Common myeloid progenitor, CD34-positive (primary cell): ENCODE measurements at regions not wholly inside any gene's neighbourhood (a gene's known extent, or its start where the extent isn't known, plus 50 kb on each side); places are given as distances from the start of the nearest gene placed in this dataset.

Experiments used
- CTCF ChIA-PET: fragments of 350-600 bp; sonication (Branson Sonifier 250); formaldehyde crosslinking; loops from one replicate; lab custom pipeline; 2021; ENCODE audit warnings: antibody characterized with exemption; lab: Charles Lee
- POLR2A ChIA-PET: fragments of 350-600 bp; sonication (Branson Sonifier 250); formaldehyde crosslinking; loops from one replicate; lab custom pipeline; 2021; ENCODE audit warnings: antibody characterized with exemption; lab: Charles Lee
- DNase-seq, 3 donors: peaks; one replicate each; pipeline versions ENCODE4 v3.0.0 to v3.0.0-alpha.2; 2013
- H3K27ac ChIP-seq, 2 experiments: 1 replicate in 1 of 2; 2 replicates in 1 of 2; pipeline ENCODE4 v1.7.0; 2013; ENCODE audit warnings: inconsistent platforms in 2 of 2, low read length in 2 of 2, mild to moderate bottlenecking in 2 of 2, low read depth in 1 of 2, moderate library complexity in 1 of 2; ENCODE audit not compliant: severe bottlenecking in 2 of 2, insufficient read depth in 1 of 2, poor library complexity in 1 of 2
- H3K27me3 ChIP-seq, 5 experiments: replicated peaks in 2 of 5; 1 replicate in 3 of 5; 2 replicates in 2 of 5; pipeline versions ENCODE4 v1.6.1 to v1.7.0; 2013; ENCODE audit warnings: low read length in 4 of 5, mild to moderate bottlenecking in 2 of 5, moderate library complexity in 2 of 5, inconsistent platforms in 1 of 5; ENCODE audit not compliant: insufficient read depth in 5 of 5, control insufficient read depth in 4 of 5
- H3K36me3 ChIP-seq, 4 experiments: 1 replicate in 2 of 4; 2 replicates in 2 of 4; pipeline versions ENCODE4 v1.6.1 to v1.7.0; 2013; ENCODE audit warnings: low read length in 3 of 4, control low read depth in 1 of 4, mild to moderate bottlenecking in 1 of 4; ENCODE audit not compliant: control insufficient read depth in 4 of 4, insufficient read depth in 4 of 4
- H3K4me1 ChIP-seq, 4 experiments: 1 replicate in 3 of 4; 2 replicates in 1 of 4; pipeline versions ENCODE4 v1.6.1 to v1.7.1; 2013; ENCODE audit warnings: low read length in 3 of 4, mild to moderate bottlenecking in 3 of 4, control low read depth in 1 of 4, inconsistent platforms in 1 of 4, moderate library complexity in 1 of 4; ENCODE audit not compliant: control insufficient read depth in 4 of 4, insufficient read depth in 4 of 4; ENCODE audit errors: control extremely low read depth in 1 of 4
- H3K4me3 ChIP-seq, 7 experiments: 1 replicate in 4 of 7; 2 replicates in 3 of 7; pipeline versions ENCODE4 v1.5.1 to v1.7.0; 2013; ENCODE audit warnings: mild to moderate bottlenecking in 7 of 7, low read length in 6 of 7, moderate library complexity in 6 of 7, inconsistent platforms in 2 of 7, low read depth in 2 of 7, control low read depth in 1 of 7; ENCODE audit not compliant: insufficient read depth in 4 of 7, control insufficient read depth in 1 of 7; ENCODE audit errors: extremely low read depth in 1 of 7
- H3K9me3 ChIP-seq, 5 experiments: 1 replicate in 4 of 5; 2 replicates in 1 of 5; pipeline versions ENCODE4 v1.6.1 to v1.7.1; 2013; ENCODE audit warnings: low read length in 4 of 5, mild to moderate bottlenecking in 2 of 5, inconsistent platforms in 1 of 5, low read depth in 1 of 5, moderate library complexity in 1 of 5; ENCODE audit not compliant: control insufficient read depth in 4 of 5, insufficient read depth in 2 of 5; ENCODE audit errors: control extremely low read depth in 1 of 5
- WGBS: methylation state at CpG from one replicate; pipeline ENCODE4 v1.1.5; 2013; ENCODE audit not compliant: insufficient coverage; 5-methylcytosine and 5-hydroxymethylcytosine counted together

GRCh38 chr1:115911294-115911693 lies 65.0 kb upstream of the SLC22A15 start:
- Histone ChIP-seq H3K4me3 (no peak overlapping the region), H3K27me3 (no peaks in the 10 kb centered on the region), H3K4me1 (peaks cover 0 to 11% (median 4%) of the 10 kb centered on the region in 4 experiments), H3K27ac (no peak overlapping the region), H3K36me3 (no peaks in the 10 kb centered on the region), H3K9me3 (no peaks in the 10 kb centered on the region)
- CTCF ChIA-PET, result interaction anchor here (0.6 to 1.0 kb wide), 2 partner anchors 8 to 23 kb away, joined by 3 read pairs; no protein-coding TSS in a partner anchor
- DNase-seq, result peak in 2 of 3 donors; percentile 56 to 67
- POLR2A ChIA-PET, result no interaction called here
- WGBS, result 0% methylated on average over 2 of the region's 2 CpGs

GRCh38 chr1:115912116-115912515 lies 64.2 kb upstream of the SLC22A15 start:
- Histone ChIP-seq H3K4me3 (no peak overlapping the region), H3K4me1 (peaks cover 0 to 11% (median 4%) of the 10 kb centered on the region in 4 experiments), H3K36me3 (no peaks in the 10 kb centered on the region), H3K27me3 (no peaks in the 10 kb centered on the region), H3K9me3 (no peaks in the 10 kb centered on the region), H3K27ac (no peak overlapping the region)
- CTCF ChIA-PET, result no interaction called here
- POLR2A ChIA-PET, result no interaction called here
- 100% methylated on average over 2 of the region's 3 CpGs for WGBS
- DNase-seq, result no peak

- DNase-seq, result no peak
- no peaks in the 10 kb centered on the region for H3K9me3 ChIP-seq
- CTCF ChIA-PET, result no interaction called here
- no peak overlapping the region for H3K27ac ChIP-seq
- H3K4me3 ChIP-seq, result no peak overlapping the region
- POLR2A ChIA-PET, result no interaction called here
- H3K27me3 ChIP-seq, result no peaks in the 10 kb centered on the region
- WGBS, result 100% methylated on average over 1 of the region's 6 CpGs
- H3K4me1 ChIP-seq, result peaks cover 6 to 16% (median 11%) of the 10 kb centered on the region in 4 experiments
- H3K36me3 ChIP-seq, result no peaks in the 10 kb centered on the region
Observed at GRCh38 chr1:115922801-115923200, 53.5 kb upstream of the SLC22A15 start.

GRCh38 chr1:115924770-115925169 lies 51.5 kb upstream of the SLC22A15 start:
- peak in 2 of 3 donors; percentile 25 to 38 for DNase-seq
- Histone ChIP-seq H3K4me3 (no peak overlapping the region), H3K27ac (no peak overlapping the region), H3K36me3 (no peaks in the 10 kb centered on the region), H3K27me3 (no peaks in the 10 kb centered on the region), H3K4me1 (peaks cover 6 to 16% (median 11%) of the 10 kb centered on the region in 4 experiments), H3K9me3 (no peaks in the 10 kb centered on the region)
- ChIA-PET POLR2A (interaction anchor here (0.7 kb wide), 1 partner anchor 225 kb away, joined by 3 read pairs; no protein-coding TSS in a partner anchor), CTCF (interaction anchor here (1.5 kb wide), 1 partner anchor 8 kb away, joined by 3 read pairs; no protein-coding TSS in a partner anchor)
- WGBS, result no CpG with 5 or more reads among the region's 5 CpGs

GRCh38 chr1:115925467-115925866 lies 50.8 kb upstream of the SLC22A15 start:
- Histone ChIP-seq H3K4me3 (no peak overlapping the region), H3K36me3 (no peaks in the 10 kb centered on the region), H3K9me3 (no peaks in the 10 kb centered on the region), H3K27ac (no peak overlapping the region), H3K27me3 (no peaks in the 10 kb centered on the region), H3K4me1 (peaks cover 6 to 16% (median 11%) of the 10 kb centered on the region in 4 experiments)
- ChIA-PET POLR2A (no interaction called here), CTCF (interaction anchor here (1.5 kb wide), 1 partner anchor 7 kb away, joined by 3 read pairs; no protein-coding TSS in a partner anchor)
- no peak for DNase-seq
- WGBS, result 100% methylated on average over 1 of the region's 6 CpGs
